ENCODE measurements at regions not wholly inside any gene's neighbourhood (a gene's known extent, or its start where the extent isn't known, plus 50 kb on each side); places are given as distances from the start of the nearest gene placed in this dataset.

DNA sequence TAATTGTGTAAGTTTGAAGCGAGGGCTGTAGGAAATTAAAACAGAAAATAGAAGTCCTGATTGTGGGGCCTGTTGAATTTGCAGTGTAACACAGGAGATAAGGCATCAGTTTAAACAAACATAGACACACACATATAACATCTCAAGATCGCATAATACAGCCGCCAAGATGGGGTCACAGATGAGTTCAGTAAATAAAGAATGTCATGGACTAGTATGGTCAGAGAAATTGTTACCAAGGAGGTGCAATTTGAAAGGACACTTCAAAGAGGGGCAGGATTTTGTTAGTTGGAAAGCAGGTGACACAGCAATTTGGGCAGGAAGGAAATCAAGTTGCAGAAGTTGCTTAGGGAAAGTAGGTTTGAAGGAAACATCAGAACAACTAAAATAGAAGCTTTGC lies 450.0 kb downstream of the USP25 start:
- DNase-seq (ENCODE audit: low spot score): no peak

DNA sequence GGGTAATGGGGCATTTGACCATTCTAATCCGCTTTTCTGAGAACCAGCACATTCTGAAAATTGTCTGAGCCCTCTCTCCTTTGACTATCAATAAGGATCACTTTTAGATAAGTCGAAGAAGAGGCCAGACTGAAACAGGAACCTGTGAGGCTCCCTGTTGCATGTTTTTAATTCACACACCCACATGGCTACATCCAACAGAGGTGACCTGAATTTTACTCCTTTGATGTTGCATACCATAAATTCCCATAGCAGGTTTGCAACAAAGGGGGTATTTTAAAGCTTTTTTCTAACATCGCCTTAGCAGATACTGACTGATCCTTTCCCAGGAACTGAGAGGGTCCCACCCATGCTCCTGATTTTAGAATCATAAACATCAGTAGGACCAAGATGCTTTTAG lies 450.8 kb downstream of the USP25 start:
- DNase-seq (ENCODE audit: low spot score): no peak

DNA sequence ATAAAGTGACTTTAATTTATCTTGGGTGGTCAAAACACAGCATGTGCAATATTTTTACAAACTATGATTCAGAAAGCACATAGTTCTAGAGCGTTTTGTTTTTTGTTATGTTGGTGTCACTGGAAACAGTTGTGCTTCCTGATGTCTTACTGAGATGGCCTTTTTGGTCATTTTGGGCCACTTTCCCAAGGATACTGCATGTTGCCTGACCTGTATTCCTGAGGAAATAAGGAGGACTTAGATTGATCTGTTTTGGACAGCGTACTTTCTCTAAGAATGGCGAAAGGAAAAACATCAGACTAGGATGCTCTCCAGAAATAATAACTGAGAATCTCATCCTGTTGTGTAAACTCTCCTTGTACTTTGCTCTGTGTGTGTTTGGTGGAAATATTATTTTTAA lies 451.2 kb downstream of the USP25 start:
- no peak for DNase-seq (ENCODE audit: low spot score)

DNA sequence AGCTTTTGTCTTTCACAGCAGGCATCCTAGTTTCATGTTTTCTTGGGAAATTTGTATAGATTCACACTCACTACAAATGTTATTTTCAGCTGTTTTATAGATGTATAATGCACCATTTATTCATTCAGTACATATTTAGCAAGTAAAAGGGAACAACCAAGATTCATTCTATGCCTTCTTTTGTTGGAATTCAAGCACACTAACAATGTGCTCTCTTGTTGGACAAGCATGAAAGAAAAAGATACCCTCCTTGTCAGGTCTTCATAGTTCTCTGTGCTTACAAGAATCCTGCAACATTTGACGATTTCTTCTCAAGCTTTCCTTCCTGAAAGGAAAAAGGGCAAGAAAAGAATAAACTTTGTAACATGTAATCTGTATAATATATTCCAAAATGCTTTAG lies 456.0 kb downstream of the USP25 start:
- no peak for DNase-seq (ENCODE audit: low spot score)

DNA sequence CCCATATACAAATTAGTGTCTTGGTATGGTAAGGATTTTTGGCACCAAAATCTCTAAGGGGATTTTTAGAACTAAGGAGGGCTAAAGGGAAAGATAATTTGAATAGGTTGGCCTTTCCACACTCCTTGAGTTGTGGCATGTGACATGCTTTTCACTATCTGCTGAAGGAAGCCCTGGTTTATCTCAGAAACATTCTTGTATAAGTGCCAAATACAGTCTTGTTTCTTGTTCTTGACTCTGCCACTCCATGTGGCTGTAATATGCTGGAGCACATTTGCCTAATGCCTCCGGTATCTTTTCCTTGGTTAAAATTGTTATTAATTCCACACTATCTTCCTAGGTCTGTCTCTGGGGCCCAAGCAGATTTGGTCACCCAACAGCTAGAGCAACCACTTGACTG lies 457.0 kb downstream of the USP25 start:
- peak; percentile 13 for DNase-seq (ENCODE audit: low spot score)

DNA sequence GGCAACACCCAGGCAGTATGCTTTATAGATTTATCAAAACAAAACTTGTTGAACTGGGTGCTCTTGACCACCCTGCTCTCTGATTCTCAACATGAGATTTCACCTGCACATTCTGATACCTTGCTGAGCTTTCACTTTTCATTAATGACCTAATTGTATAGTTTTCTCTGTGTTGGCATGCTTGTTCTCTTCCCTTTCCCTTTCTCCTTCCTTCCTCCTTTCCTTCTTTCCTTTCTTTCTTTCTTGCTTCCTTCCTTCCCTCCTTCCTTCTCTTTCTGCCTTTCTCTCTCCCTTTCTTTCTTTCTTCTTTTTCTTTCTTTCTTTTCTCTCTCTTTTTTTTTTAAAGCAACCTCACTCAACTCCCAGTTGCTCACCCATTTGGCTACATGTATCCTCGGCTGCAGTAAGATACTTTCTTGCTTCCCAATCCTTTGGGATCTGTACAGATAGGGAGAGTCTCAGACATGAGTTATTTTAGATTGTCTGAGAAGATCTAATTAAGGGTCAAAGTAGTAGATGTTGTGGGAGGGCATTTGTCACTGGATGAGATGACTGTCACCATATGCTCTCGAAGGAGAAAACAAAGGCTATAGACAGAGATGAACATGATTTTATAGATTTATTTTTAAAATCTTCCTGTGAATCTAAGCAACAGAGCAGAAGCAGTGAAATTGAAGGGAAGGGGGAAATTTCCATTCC lies 458.0 kb downstream of the USP25 start:
- no peak for DNase-seq (ENCODE audit: low spot score)

DNA sequence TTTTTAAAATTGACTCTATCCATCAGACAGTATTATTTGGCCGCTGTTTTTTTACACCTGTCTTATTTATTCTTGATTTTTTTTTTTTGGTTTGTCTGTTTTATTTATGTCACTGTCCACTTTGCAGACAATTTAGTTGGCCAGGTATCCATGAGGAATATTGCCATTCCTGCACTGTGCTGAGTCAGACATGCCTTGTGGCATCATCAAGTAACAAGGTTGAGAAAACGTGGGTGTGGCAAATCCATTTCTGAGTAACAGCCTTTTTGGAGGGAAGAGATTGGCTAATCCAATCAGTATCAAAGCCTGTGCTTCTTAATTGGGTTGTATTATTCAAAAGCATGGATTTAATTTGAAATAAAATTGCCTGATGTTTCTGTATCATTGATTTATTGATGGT lies 463.1 kb downstream of the USP25 start:
- peak; percentile 73 for DNase-seq (ENCODE audit: low spot score)

DNA sequence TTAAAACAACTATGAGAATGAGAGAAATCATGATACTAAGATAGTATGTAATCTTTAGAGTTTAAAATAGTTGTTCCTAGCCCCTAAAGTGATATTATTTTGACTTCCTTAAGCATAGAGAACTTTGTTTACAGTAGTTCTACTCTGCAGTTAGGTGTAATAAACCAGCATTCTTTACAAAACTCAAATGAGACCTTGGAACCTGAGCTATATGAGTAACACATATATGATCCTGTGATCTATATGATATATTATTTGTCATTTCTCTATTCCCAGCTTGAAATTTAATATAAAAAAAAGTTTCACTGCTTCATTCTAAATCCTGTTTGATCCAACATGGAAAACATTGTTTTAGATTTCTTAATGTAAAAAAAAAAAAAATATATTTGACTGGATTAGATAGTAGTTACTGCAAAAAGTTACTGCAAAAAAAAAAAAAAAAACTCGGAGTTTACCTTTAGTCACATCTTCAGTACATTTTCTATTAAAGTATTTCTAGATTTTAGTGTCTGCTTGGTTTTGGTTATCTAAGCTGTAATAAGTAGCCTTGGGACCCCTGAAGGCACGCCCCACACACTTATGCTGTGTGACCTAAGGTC lies 463.8 kb downstream of the USP25 start:
- DNase-seq (ENCODE audit: low spot score): no peak

DNA sequence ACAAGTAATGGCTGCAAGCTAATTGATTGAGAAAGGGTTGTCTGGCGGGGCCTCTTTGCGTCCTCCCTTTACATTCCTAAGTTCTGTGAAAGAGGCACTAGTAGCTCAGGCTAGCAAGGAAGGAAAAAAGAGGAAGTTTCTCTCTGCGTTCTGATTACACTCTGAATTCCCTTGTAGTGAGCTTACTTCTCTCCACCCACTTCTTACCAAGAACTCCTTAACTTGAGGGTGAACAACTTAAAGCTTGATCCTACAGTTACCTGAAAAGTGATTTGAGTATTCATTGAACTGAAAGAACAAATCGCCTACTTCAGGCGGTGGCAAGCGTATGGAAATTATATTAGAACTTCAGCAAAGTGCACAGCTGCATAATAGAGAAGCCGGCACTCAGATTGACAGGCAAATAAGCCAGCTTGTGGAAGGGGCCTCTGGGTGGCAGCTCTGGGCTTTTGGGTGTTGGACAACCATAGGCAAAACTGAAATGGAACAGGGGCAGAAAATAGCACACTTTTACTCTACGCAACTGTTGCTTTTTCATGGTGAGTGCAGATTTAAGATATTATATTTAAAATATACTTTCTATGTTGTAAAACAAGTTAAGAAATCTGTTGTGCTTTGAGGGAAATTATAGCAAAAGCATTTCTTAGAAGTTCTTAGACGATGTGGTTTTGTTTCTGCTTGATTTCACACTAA lies 464.5 kb downstream of the USP25 start:
- DNase-seq (ENCODE audit: low spot score): peak; percentile 75

DNA sequence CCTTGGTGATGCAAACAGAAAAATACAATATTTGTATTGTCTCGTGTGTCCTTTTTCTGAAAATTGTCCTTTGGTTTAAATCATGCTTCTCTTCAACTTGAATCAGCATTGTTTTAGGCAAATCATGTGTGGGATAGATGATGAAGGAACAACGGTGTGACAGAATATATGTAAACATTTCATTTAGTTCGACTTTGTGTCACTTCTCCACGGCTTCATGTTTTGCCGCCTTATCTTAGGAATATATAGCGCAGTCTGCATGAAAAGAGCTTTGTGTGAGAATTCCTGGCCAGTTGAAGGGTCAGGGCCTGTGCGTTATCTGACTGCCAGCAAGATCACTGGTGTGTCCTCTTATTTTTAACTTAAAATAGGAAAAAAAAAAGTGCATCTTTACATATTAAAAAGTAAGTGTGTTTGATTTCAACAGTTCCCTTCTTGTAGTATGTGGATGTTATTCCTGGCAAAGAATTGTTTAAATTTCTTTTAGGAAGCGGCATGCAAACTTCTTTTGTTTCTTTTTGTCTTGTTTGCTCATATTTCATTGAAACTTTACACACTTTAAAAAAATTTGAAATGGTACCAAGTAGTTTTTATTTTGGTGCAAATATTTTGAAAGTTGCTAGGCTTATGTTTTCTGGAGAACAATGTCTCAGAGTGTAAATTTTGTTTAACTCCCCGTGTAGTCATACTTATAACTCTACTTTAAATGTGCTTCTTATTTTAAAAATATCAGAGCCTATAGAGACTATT lies 465.2 kb downstream of the USP25 start:
- DNase-seq (ENCODE audit: low spot score): peak; percentile 38

DNA sequence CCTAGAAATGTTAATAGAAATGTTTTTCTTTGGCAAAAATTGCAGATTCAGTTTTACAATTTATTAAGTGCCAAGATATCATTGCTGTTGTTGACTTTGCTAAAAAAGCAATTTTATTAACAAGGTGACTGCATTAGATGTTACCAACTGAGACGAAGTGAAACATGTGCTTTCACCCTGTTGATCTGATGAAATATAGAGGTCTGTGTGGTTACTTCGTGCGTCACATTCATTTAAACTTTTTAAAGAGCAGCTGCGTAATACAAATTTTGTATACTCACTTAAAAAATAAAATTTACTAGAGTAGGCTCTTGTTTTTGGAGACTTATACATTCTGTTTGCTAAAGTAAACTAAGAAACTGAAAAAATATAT lies 465.7 kb downstream of the USP25 start:
- peak; percentile 47 for DNase-seq (ENCODE audit: low spot score)

DNA sequence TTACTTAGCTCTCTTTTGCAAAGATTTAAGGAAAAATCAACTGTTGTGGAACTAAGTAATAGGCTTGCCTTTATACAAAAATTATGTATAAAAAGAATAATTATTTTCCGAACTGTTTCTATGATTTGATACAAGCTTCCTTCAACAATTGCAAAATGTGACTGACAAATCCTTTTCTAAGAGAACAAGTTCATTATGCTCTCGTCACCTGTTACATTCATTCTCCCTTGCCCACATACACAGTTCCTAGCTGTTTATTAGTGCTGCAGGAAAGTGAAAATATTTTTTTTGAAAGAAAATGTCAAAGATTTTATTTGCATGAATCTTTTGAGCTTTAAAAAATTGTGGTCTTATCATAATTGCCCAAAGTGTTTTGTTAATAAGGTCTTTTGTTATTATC lies 466.2 kb downstream of the USP25 start:
- DNase-seq (ENCODE audit: low spot score): peak; percentile 27

DNA sequence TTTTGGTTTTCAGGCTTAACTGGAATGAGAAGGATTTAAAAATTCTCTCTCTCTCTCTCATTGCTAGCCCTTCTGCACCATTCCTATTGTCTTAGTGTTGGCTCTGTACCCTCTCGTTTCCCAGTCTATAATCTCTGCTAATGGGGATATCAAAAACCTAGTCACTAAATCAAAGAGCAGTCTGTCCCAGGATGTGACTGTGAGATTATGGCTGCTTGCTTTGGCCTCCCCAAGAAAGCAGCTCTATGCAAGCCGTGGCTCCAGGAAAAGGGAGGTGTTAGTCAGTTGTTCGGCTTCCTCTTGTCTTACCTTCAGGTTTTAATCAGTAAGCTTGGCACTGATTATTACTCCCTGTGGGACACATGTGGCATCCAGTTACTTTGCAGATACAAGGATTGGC lies 468.8 kb downstream of the USP25 start:
- no peak for DNase-seq (ENCODE audit: low spot score)

DNA sequence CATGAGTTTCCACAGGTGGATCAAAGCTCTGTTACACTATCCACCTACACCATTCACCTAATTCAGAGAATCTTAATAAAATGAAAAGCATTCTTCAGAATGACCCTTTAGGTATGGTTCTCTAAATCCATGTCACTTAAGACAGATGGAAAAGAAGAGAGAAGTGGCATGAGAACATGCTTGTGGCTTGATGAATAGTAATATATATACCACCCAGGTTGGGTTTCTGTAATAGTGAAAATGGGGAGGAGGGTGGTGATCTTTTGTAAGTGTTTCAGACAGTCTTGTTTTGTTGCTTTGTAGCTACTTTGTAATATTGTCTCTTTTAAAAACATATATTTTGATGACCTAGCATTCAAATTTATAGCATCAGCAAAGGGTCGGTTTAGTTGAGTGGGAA lies 469.8 kb downstream of the USP25 start:
- DNase-seq (ENCODE audit: low spot score): no peak

DNA sequence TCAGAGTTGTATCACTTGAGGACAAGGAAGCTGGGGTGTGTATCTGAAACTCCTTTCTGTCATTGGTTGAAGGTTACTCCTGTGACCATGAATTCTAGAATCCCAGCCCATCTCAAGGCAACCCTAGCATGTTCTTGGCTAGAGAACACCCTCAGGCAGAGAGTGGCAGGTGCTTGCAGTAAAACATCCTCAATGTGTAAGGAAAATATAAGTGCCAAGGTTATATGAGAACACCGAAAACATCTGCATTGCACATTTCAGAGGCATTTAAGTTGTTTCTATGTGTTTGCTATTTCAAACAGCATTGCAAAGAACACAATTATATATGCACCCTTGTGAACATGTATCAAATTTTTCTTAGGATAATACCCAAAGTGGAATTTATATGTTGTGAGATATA lies 471.9 kb downstream of the USP25 start:
- DNase-seq (ENCODE audit: low spot score): no peak

DNA sequence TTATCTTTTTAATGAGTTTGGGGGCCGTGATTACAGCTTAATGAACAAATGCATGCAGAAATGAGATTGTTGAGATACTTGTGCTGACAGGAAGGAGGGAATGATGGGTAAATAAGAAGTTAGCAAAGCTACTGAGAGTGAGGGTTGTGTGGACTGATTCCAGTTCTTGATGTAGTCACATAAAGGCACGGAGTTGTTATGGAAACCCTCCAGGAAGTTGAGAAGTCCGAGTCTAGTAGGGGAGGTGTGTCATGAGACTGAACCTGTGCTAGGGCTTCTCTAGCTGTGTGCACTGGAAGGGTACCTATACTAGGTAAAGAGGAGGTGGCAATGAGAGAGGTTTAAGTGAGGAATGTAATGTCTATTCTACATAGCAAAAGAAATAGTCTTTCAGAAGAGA lies 475.7 kb downstream of the USP25 start:
- no peak for DNase-seq (ENCODE audit: low spot score)

DNA sequence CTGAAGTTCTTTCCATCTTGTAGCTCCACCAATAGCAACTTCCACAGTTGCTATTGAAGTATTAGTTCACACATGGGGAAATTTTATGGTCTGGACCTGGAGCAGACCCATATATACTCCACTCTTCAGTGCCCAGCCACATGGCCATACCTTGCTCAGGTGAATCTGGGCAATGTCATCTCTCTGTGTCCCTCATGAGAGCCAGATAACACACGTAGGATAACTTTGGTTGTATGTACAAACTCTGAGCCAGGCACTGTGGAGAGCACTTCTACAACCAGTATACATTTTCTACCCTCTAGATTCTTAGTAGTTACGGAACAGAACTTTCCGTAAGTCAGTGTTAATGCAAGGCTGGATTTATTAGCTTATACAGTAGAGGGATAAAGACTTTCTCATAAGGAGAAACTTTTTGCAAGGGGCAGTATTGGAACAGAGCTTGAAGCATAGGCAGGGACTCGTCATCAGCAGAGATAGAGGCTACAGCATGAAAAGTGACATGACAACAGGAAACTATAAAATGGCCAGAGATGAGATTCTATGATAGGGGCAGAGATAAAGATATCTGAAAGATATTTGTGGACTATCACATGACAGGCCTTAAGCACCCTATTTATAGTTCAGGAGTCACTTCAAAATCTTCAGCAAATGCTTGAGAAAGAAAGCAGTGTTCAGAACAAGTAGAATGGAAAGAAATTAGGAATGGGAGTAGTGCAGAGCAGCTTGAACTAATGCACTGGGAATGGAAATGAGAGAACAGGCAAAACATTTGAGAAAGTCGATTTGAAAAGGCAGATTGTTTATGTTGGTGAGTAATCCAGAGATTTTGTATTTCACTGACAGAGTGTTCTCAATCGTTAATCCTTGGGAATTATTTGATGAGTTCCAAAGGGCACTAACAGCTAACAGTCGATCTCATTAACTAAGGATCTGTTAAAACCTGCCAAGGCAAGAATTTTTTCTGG lies 481.8 kb downstream of the USP25 start:
- peak; percentile 5 for DNase-seq (ENCODE audit: low spot score)

DNA sequence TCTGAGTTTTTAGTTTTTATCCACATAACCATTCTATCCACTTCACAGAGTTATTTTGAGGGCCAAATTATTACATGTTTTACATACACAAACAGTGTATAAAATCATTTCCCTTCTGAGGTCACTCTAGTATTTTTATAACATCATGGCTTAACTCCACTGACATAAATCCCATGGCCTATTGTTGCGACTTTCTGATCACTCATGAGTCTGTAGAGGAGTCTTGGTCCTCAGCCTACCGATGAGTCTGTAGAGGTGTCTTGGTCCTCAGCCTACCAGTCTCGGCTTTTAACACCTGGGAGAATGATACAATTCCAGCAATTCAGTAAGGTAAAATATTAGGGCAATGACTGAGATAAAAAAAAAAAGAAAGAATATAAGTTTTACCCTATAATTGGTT lies 483.7 kb downstream of the USP25 start:
- no peak for DNase-seq (ENCODE audit: low spot score)

DNA sequence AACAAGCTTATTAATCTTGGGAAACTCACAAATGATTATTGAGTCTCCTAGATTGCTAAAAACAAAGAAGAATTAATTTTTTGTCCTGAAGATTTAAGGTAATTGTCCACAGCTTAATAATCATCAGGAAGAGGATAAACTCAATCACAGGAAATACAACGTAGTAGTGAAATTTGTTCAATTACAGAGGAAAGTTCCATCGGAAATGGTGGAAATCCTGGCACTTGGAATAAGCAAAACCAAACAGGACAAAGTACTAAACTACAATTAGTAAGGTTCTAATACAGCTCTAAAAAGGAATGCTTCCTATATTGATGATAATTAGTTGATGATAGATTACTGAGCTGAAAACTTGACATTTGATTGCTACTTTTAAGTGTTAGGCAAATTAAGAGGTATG lies 485.4 kb downstream of the USP25 start:
- DNase-seq (ENCODE audit: low spot score): no peak

DNA sequence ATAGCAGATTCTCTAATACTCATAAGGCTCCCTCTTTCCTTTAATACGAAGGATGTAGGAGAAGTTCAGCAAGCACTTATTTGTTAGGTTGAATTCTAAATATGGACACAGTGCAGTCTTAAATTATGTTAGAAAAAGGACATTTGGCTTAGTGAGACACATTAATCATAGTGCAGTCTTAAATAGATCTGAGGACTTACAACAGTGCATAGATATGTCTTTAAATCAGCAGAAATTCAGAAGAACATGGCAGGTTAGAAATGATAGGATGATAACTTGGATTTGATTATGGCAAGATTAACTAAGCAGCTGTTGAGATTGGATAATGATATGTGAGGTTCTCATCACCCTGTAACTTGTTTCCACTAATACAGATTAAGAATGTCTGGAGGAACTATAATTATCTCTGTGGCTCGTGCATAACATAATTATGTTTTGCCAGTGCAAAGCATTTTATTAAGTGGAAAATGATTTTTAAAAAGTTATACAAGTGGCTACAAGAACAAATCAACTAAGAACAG lies 485.9 kb downstream of the USP25 start:
- no peak for DNase-seq (ENCODE audit: low spot score)

DNA sequence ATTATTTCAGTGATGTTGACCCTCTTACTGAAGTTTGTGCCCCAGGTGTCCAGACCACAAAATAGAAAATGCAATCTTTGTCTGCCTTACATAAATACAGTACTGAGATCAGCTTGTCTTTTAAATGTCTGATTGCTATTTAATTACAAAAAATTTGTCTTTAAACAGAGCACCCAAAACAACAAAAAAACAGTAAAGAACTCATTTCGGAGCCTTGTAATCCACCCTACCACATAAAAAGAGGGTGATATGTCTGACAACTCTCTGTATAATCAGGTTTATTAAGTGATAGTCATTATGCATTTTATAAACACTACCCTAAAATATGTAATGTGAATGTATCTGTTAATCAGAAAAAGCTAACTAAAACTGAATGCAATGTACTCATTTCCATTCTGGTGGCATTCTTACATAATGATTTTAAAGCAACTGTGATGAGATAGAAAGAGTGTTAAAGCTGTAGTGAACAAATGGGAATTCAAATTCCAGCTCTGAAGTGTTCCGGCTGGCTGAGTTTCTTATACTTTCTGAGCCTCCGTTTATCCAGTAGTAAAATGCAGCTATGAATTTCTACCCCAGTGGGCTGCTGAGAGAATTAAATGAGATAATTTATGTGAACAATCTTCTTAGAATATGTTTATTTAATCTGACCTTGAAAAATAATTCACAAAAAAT lies 486.6 kb downstream of the USP25 start:
- DNase-seq (ENCODE audit: low spot score): no peak
